Adrenal gland (tissue), 9 donors: ENCODE measurements at regions not wholly inside any gene's neighbourhood (a gene's known extent, or its start where the extent isn't known, plus 50 kb on each side); places are given as distances from the start of the nearest gene placed in this dataset.

Experiments used
- DNase-seq, 7 donors: peaks; one replicate each; pipeline ENCODE4 v3.0.0-alpha.2; 2019 to 2020
- H3K27ac ChIP-seq, 5 donors: fragments of 200-600 bp; sonication (generic) in 4 of 5; 1 replicate in 3 of 5; 2 replicates in 2 of 5; pipeline versions ENCODE4 v1.5.1 to v1.8.0; 2016 to 2020; ENCODE audit warnings: mild to moderate bottlenecking in 1 of 5
- H3K27me3 ChIP-seq: fragments of 200-600 bp; 2 replicates; pipeline ENCODE4 v1.8.0; 2021
- H3K36me3 ChIP-seq, 2 donors: fragments of 200-600 bp; replicated peaks in 1 of 2; 1 replicate in 1 of 2; 2 replicates in 1 of 2; pipeline versions ENCODE4 v1.5.1 to v1.8.0; 2018 to 2022
- H3K4me1 ChIP-seq, 2 donors: fragments of 200-600 bp; replicated peaks in 1 of 2; 1 replicate in 1 of 2; 2 replicates in 1 of 2; pipeline versions ENCODE4 v1.5.1 to v1.8.0; 2018 to 2021
- H3K4me3 ChIP-seq, 4 donors: fragments of 200-600 bp; sonication (generic) in 3 of 4; one replicate each; pipeline ENCODE4 v1.5.1; 2016 to 2018
- H3K9me3 ChIP-seq, 3 donors: fragments of 200-600 bp; sonication (generic) in 1 of 3; replicated peaks in 1 of 3; 1 replicate in 2 of 3; 2 replicates in 1 of 3; pipeline versions ENCODE4 v1.5.1 to v1.8.0; 2016 to 2021
- POLR2A ChIP-seq, 2 donors: fragments of 450-650 bp; IDR thresholded peaks; one replicate each; pipeline ENCODE4 v1.6.1; 2017; ENCODE audit warnings: antibody characterized with exemption in 2 of 2, mild to moderate bottlenecking in 2 of 2, moderate library complexity in 1 of 2
- WGBS, 4 donors: extraction: QIAGEN DNeasy Blood & Tissue Kit in 2 of 4; methylation state at CpG; one replicate each; pipeline versions ENCODE4 v1.1.5 to v1.1.7; 2013 to 2017; 5-methylcytosine and 5-hydroxymethylcytosine counted together
- intact Hi-C, 2 donors: fragments of 100-400 bp; cut with DNase I; formaldehyde crosslinking; loops; one replicate each; pipeline versions ENCODE4 v1.14.1 to v1.15.0; 2022 to 2023
- TF ChIP-seq, protein P1 (sequence below), 6 experiments: fragments of 450-650 bp in 4 of 6; fragments of 200-600 bp in 2 of 6; sonication (generic) in 1 of 6; IDR thresholded peaks; 1 replicate in 5 of 6; 2 replicates in 1 of 6; pipeline versions ENCODE4 v1.5.1 to v1.8.0; 2016 to 2021; ENCODE audit warnings: antibody characterized with exemption in 6 of 6, mild to moderate bottlenecking in 2 of 6, moderate library complexity in 1 of 6
- donor health status: healthy with polysubstance abuse.
- donor health status: Bipolar disorder and iron deficiency.
- donor health status: DM: yes; HTN: yes; CAD: no.
- donor health status: DM: no; HTN: no; CAD: no.
- donor health status: DM: no; HTN: no; CAD: no.

- no peak for DNase-seq
- Histone ChIP-seq H3K27me3 (no peaks in the 10 kb centered on the region), H3K36me3 (no peaks in the 10 kb centered on the region), H3K27ac (no peak overlapping the region), H3K9me3 (no peaks in the 10 kb centered on the region), H3K4me3 (no peak overlapping the region), H3K4me1 (no peaks in the 10 kb centered on the region)
- no peak for TF ChIP-seq POLR2A (IDR thresholded peaks at IDR 0.05)
- TF ChIP-seq, protein P1, sequence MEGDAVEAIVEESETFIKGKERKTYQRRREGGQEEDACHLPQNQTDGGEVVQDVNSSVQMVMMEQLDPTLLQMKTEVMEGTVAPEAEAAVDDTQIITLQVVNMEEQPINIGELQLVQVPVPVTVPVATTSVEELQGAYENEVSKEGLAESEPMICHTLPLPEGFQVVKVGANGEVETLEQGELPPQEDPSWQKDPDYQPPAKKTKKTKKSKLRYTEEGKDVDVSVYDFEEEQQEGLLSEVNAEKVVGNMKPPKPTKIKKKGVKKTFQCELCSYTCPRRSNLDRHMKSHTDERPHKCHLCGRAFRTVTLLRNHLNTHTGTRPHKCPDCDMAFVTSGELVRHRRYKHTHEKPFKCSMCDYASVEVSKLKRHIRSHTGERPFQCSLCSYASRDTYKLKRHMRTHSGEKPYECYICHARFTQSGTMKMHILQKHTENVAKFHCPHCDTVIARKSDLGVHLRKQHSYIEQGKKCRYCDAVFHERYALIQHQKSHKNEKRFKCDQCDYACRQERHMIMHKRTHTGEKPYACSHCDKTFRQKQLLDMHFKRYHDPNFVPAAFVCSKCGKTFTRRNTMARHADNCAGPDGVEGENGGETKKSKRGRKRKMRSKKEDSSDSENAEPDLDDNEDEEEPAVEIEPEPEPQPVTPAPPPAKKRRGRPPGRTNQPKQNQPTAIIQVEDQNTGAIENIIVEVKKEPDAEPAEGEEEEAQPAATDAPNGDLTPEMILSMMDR (IDR thresholded peaks at IDR 0.05): no peak
- 78 to 100% (median 84%) methylated on average over 1 of the region's 1 CpG for WGBS, 4 donors
- intact Hi-C loops: no loop called here
Observed at GRCh38 chrX:125940985-125941384, 225.1 kb downstream of the DCAF12L2 start.

GRCh38 chrX:125947501-125947900, 218.6 kb downstream of the DCAF12L2 start:
- H3K4me3 ChIP-seq: no peak overlapping the region
- intact Hi-C loops: no loop called here
- DNase-seq: no peak
- no peaks in the 10 kb centered on the region for H3K36me3 ChIP-seq
- no peaks in the 10 kb centered on the region for H3K9me3 ChIP-seq
- no peaks in the 10 kb centered on the region for H3K27me3 ChIP-seq
- TF ChIP-seq, protein P1 (IDR thresholded peaks at IDR 0.05): no peak
- TF ChIP-seq POLR2A (IDR thresholded peaks at IDR 0.05): no peak
- H3K27ac ChIP-seq: no peak overlapping the region
- no peaks in the 10 kb centered on the region for H3K4me1 ChIP-seq
- 48 to 61% (median 54%) methylated on average over 1 of the region's 1 CpG for WGBS, 4 donors

DNA sequence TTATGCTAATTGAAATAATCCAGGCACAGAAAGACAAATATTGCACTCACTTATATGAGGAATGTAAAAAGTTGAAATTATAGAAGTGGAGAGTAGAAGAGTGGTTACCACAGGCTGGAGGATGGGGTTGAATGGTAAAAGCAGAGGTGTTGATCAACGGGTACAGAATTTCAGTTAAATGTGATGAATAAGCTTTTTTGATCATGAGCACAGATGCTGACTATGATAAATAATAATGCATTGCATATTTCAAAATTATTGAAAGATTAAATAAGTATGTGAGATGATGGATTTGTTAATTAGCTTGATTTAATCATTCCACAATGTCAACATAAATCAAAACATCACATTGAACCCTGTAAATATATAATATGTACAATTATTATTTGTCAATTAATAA, 213.1 kb downstream of the DCAF12L2 start:
- Histone ChIP-seq H3K4me1 (no peaks in the 10 kb centered on the region), H3K36me3 (no peaks in the 10 kb centered on the region), H3K27me3 (no peaks in the 10 kb centered on the region), H3K27ac (no peak overlapping the region), H3K4me3 (no peak overlapping the region), H3K9me3 (no peaks in the 10 kb centered on the region)
- intact Hi-C loops: no loop called here
- TF ChIP-seq, protein P1 (IDR thresholded peaks at IDR 0.05): no peak
- TF ChIP-seq POLR2A (IDR thresholded peaks at IDR 0.05): no peak
- 59 to 78% (median 67%) methylated on average over 1 of the region's 1 CpG for WGBS, 4 donors
- DNase-seq: no peak

GRCh38 chrX:125953814-125954213, 212.3 kb downstream of the DCAF12L2 start:
- no peak overlapping the region for H3K27ac ChIP-seq
- TF ChIP-seq, protein P1 (IDR thresholded peaks at IDR 0.05): no peak
- no peak for TF ChIP-seq POLR2A (IDR thresholded peaks at IDR 0.05)
- no peak for DNase-seq
- intact Hi-C loops: no loop called here
- H3K4me3 ChIP-seq: no peak overlapping the region
- no peaks in the 10 kb centered on the region for H3K9me3 ChIP-seq
- no peaks in the 10 kb centered on the region for H3K4me1 ChIP-seq
- H3K36me3 ChIP-seq: no peaks in the 10 kb centered on the region
- 25 to 35% (median 27%) methylated on average over 2 of the region's 2 CpGs for WGBS, 4 donors
- no peaks in the 10 kb centered on the region for H3K27me3 ChIP-seq
